ENCODE measurements at regions not wholly inside any gene's neighbourhood (a gene's known extent, or its start where the extent isn't known, plus 50 kb on each side); places are given as distances from the start of the nearest gene placed in this dataset.
"Not testable (repeated sequence)": the region's sequence is repeated elsewhere in the genome, so short reads cannot be mapped to it uniquely, and the experiment has no call there.

- H3K4me2 ChIP-seq = no peak overlapping the region
- H3K9me3 ChIP-seq (ENCODE audit: low read depth) = no peaks in the 10 kb centered on the region
- Mint-ChIP-seq H3K4me3 (no peak overlapping the region), H3K36me3 (no peaks in the 10 kb centered on the region), H3K27ac (no peak overlapping the region), H3K27me3 (ENCODE audit: insufficient read depth, low read depth) (peaks cover 2% of the 10 kb centered on the region), H3K9me3 (peaks cover 20% of the 10 kb centered on the region), H3K4me1 (peaks cover 10% of the 10 kb centered on the region)
- H3K27me3 ChIP-seq = no peaks in the 10 kb centered on the region
- H3K9ac ChIP-seq = no peak overlapping the region
- no peaks in the 10 kb centered on the region for H3K36me3 ChIP-seq
- H3K79me2 ChIP-seq (ENCODE audit: low read depth) = no peaks in the 10 kb centered on the region
- no peaks in the 10 kb centered on the region for H3K4me1 ChIP-seq
- TF ChIP-seq EZH2phosphoT487 (IDR thresholded peaks at IDR 0.05) (no peak), EZH2 (IDR thresholded peaks at IDR 0.05) (no peak)
- H4K20me1 ChIP-seq (ENCODE audit: low read depth) = no peaks in the 10 kb centered on the region
- DNase-seq (ENCODE audit: low spot score) = no peak
- H3F3A ChIP-seq (ENCODE audit: low read depth) = no peaks in the 10 kb centered on the region
- no peak overlapping the region for H3K27ac ChIP-seq
- no peak overlapping the region for H2AFZ ChIP-seq (replicated peaks)
- no peak overlapping the region for H3K4me3 ChIP-seq
Observed at GRCh38 chr4:99736846-99737245, 79.2 kb upstream of the C4orf54 start.

DNA sequence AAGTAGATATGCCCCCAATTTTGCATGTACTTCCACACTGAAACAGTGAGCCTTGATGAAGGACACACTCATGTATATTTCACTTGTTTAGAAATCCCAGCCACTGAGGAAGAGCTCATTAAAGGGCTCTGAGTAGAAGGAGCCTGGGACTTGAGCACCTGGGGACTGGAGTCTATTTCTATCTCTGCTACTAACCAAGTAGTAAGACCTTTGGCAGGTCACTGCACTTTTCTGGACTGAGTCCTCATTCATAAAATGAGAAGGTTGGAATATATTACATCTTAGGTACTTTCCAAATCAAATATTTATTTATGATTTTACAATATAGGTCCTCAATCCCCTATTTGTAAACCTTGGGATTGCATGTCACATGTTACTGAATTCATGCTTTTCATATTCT is 78.2 kb upstream of the C4orf54 start:
- Histone ChIP-seq H3K4me2 (no peak overlapping the region), H4K20me1 (ENCODE audit: low read depth) (no peaks in the 10 kb centered on the region), H2AFZ (replicated peaks) (no peak overlapping the region), H3K27me3 (no peaks in the 10 kb centered on the region), H3K36me3 (no peaks in the 10 kb centered on the region), H3K27ac (no peak overlapping the region), H3K9me3 (ENCODE audit: low read depth) (no peaks in the 10 kb centered on the region), H3F3A (ENCODE audit: low read depth) (no peaks in the 10 kb centered on the region), H3K4me1 (no peaks in the 10 kb centered on the region), H3K4me3 (no peak overlapping the region), H3K9ac (no peak overlapping the region), H3K79me2 (ENCODE audit: low read depth) (no peaks in the 10 kb centered on the region)
- Mint-ChIP-seq H3K9me3 (peaks cover 22% of the 10 kb centered on the region), H3K4me1 (peaks cover 10% of the 10 kb centered on the region), H3K4me3 (no peak overlapping the region), H3K36me3 (no peaks in the 10 kb centered on the region), H3K27ac (no peak overlapping the region), H3K27me3 (ENCODE audit: insufficient read depth, low read depth) (no peaks in the 10 kb centered on the region)
- TF ChIP-seq EZH2 (IDR thresholded peaks at IDR 0.05) (no peak), EZH2phosphoT487 (IDR thresholded peaks at IDR 0.05) (no peak), CTCF (IDR thresholded peaks at IDR 0.05) (no peak)
- no peak for DNase-seq (ENCODE audit: low spot score)

DNA sequence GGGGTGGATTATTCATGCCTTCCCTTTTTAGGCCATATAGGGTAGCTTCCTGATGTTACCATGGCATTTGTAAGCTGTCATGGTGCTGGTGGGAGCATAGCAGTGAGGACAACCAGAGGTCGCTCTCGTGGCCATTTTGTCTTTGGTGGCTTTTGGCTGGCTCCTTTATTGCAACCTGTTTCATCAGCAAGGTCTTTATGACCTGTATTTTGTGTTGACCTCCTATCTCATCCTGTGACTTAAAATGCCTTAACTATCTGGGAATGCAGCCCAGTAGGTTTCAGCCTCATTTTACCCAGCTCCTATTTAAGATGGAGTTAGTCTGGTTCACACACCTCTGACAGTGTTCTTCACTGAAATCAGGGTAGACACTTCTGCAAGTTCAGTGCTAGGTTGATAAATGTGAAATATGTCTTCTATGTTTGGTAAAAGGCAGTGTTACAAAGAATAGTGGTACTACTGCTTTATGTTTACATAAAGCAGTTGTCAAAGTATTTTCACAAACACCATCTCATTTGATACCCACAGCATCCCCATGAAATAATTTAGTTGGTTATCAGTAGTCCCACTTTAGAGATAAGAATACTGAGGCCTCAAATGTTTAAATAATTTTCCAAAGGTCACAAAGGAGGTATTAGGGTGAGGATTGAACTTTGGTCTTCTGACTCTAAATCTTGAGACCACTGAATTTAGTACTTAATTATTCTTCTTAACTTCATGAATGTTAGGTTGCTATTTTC is 77.1 kb upstream of the C4orf54 start:
- Histone ChIP-seq H3F3A (ENCODE audit: low read depth) (no peaks in the 10 kb centered on the region), H3K36me3 (no peaks in the 10 kb centered on the region), H3K79me2 (ENCODE audit: low read depth) (no peaks in the 10 kb centered on the region), H4K20me1 (ENCODE audit: low read depth) (no peaks in the 10 kb centered on the region), H3K4me1 (no peaks in the 10 kb centered on the region), H3K4me3 (no peak overlapping the region), H3K9ac (no peak overlapping the region), H3K4me2 (no peak overlapping the region), H2AFZ (replicated peaks) (no peak overlapping the region), H3K9me3 (ENCODE audit: low read depth) (no peaks in the 10 kb centered on the region), H3K27me3 (no peaks in the 10 kb centered on the region), H3K27ac (no peak overlapping the region)
- Mint-ChIP-seq H3K36me3 (no peaks in the 10 kb centered on the region), H3K27ac (no peak overlapping the region), H3K4me1 (peaks cover 10% of the 10 kb centered on the region), H3K9me3 (peaks cover 20% of the 10 kb centered on the region), H3K27me3 (ENCODE audit: insufficient read depth, low read depth) (no peaks in the 10 kb centered on the region), H3K4me3 (no peak overlapping the region)
- DNase-seq (ENCODE audit: low spot score) = no peak
- TF ChIP-seq CTCF (IDR thresholded peaks at IDR 0.05) (no peak), EZH2phosphoT487 (IDR thresholded peaks at IDR 0.05) (no peak), EZH2 (IDR thresholded peaks at IDR 0.05) (no peak)

DNA sequence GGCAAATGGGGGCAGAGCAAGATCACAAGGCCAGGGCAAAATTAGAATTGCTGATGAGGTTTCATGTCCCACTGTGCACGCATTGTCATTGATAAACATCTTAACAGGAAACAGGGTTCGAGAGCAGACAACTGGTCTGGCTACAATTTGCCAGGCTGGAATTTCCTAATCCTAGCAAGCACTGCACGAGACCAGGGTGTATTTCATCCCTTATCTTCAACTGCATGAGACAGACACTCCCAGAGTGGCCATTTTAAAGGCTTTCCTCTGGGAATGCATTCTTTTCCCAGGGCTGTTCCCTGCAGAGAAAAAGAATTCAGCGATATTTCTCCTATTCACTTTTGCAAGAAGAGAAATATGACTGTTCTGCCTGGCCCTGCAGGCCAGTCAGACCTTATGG is 75.8 kb upstream of the C4orf54 start:
- not testable (repeated sequence) for H3K9me3 ChIP-seq (ENCODE audit: low read depth); H3K36me3 Mint-ChIP-seq; H3K27ac ChIP-seq; H3K36me3 ChIP-seq; H2AFZ ChIP-seq (replicated peaks); H3K4me3 Mint-ChIP-seq; H4K20me1 ChIP-seq (ENCODE audit: low read depth); H3K27me3 ChIP-seq; H3K4me3 ChIP-seq; H3K4me1 ChIP-seq; H3F3A ChIP-seq (ENCODE audit: low read depth); H3K79me2 ChIP-seq (ENCODE audit: low read depth); H3K27me3 Mint-ChIP-seq (ENCODE audit: insufficient read depth, low read depth); DNase-seq (ENCODE audit: low spot score); H3K9ac ChIP-seq; H3K4me2 ChIP-seq
- peaks cover 20% of the 10 kb centered on the region for H3K9me3 Mint-ChIP-seq
- H3K27ac Mint-ChIP-seq = peak overlapping the region; percentile 22
- peaks cover 10% of the 10 kb centered on the region for H3K4me1 Mint-ChIP-seq

All from neural progenitor cell (in vitro differentiated cells).